K562 (cell line): ENCODE measurements at regions not wholly inside any gene's neighbourhood (a gene's known extent, or its start where the extent isn't known, plus 50 kb on each side); places are given as distances from the start of the nearest gene placed in this dataset.

Source experiments
- ATAC-seq: fragments of 200-7000 bp; cut with Tn5 transposase; 3 replicates; pipeline ENCODE4 v1.9.1; 2020; ENCODE audit warnings: moderate library complexity
- BruUV-seq: library from RNA; stranded (reverse); fragments of 400-500 nt; replicated peaks from 2 replicates; lab custom pipeline; 2021; lab: Mats Ljungman, UMichigan
- CTCF ChIA-PET: fragments of 300-600 bp; formaldehyde crosslinking; extraction: SDS; loops from one replicate; lab custom pipeline; 2021; ENCODE audit warnings: low intra/inter-chr PET ratio; lab: Yijun Ruan, JAX
- POLR2A ChIA-PET: fragments of 300-600, 350-650 bp; sonication (Branson Sonifier 250); formaldehyde crosslinking; extraction: SDS; loops from one replicate; lab custom pipeline; 2021; ENCODE audit warnings: antibody characterized with exemption, inconsistent platforms; lab: Yijun Ruan, JAX
- DNase-seq, 4 experiments: peaks; one replicate each; pipeline versions ENCODE4 v3.0.0 to v3.0.0-alpha.2; 2011 to 2018; ENCODE audit warnings: low spot score in 3 of 4, mixed read lengths in 3 of 4; ENCODE audit errors: extremely low read depth in 1 of 4
- FAIRE-seq: peaks from 2 replicates; lab custom pipeline; 2011; peaks lifted over from hg19 to GRCh38; lab: Jason Lieb, UNC
- H2AFZ ChIP-seq: 2 replicates; pipeline ENCODE4 v1.6.0; 2011; ENCODE audit warnings: low read depth, low read length, control low read depth, inconsistent platforms
- H3K27ac ChIP-seq: fragments of 200-600 bp; 3 replicates; pipeline ENCODE4 v1.8.0; 2011; ENCODE audit warnings: low read depth, mild to moderate bottlenecking, control low read depth, inconsistent platforms, low read length, moderate library complexity, mixed read lengths; ENCODE audit errors: extremely low read depth
- H3K27me3 ChIP-seq, 2 experiments: fragments of 300-600 bp in 1 of 2; 2 replicates in 1 of 2; 3 replicates in 1 of 2; pipeline versions ENCODE4 v1.6.0 to v1.8.0; 2011; ENCODE audit warnings: inconsistent platforms in 2 of 2, low read length in 2 of 2, mild to moderate bottlenecking in 1 of 2, mixed read lengths in 1 of 2, moderate library complexity in 1 of 2; ENCODE audit not compliant: control insufficient read depth in 2 of 2, insufficient read depth in 2 of 2
- H3K36me3 ChIP-seq: fragments of 300-600 bp; 3 replicates; pipeline ENCODE4 v1.8.0; 2011; ENCODE audit warnings: mild to moderate bottlenecking, low read length, inconsistent platforms; ENCODE audit not compliant: control insufficient read depth, insufficient read depth
- H3K4me1 ChIP-seq, 2 experiments: fragments of 200-600 bp in 1 of 2; replicated peaks in 1 of 2; 2 replicates in 1 of 2; 3 replicates in 1 of 2; pipeline versions ENCODE4 v1.5.1 to v1.8.0; 2011; ENCODE audit warnings: inconsistent platforms in 2 of 2, low read length in 2 of 2, mild to moderate bottlenecking in 1 of 2, mixed read lengths in 1 of 2, moderate library complexity in 1 of 2; ENCODE audit not compliant: control insufficient read depth in 2 of 2, insufficient read depth in 2 of 2
- H3K4me2 ChIP-seq: 2 replicates; pipeline ENCODE4 v1.6.1; 2011; ENCODE audit warnings: low read length, control low read depth, inconsistent platforms, mixed read lengths; ENCODE audit not compliant: insufficient read depth
- H3K4me3 ChIP-seq: fragments of 200-600 bp; sonication (generic), shearing (Covaris generic); 2 replicates; pipeline ENCODE4 v1.5.1; 2016; ENCODE audit warnings: control low read depth, inconsistent platforms
- H3K79me2 ChIP-seq: fragments of 200-600 bp; 3 replicates; pipeline ENCODE4 v1.8.0; 2011; ENCODE audit warnings: low read length, inconsistent platforms; ENCODE audit not compliant: control insufficient read depth, insufficient read depth
- H3K9ac ChIP-seq, 2 experiments: 2 replicates each; pipeline versions ENCODE4 v1.6.0 to v1.6.1; 2011; ENCODE audit warnings: low read depth in 2 of 2, low read length in 2 of 2, control low read depth in 1 of 2, inconsistent platforms in 1 of 2, mild to moderate bottlenecking in 1 of 2, mixed read lengths in 1 of 2; ENCODE audit not compliant: insufficient read depth in 1 of 2
- H3K9me1 ChIP-seq: one replicate; pipeline ENCODE4 v1.6.0; 2011; ENCODE audit warnings: inconsistent platforms, mild to moderate bottlenecking, low read length, moderate library complexity; ENCODE audit not compliant: control insufficient read depth, insufficient read depth
- H3K9me3 ChIP-seq: replicated peaks from 2 replicates; pipeline ENCODE4 v1.5.1; 2011; ENCODE audit warnings: low read depth, low read length, inconsistent platforms; ENCODE audit not compliant: control insufficient read depth, insufficient read depth
- H4K20me1 ChIP-seq: replicated peaks from 2 replicates; pipeline ENCODE4 v1.6.1; 2011; ENCODE audit warnings: low read length, inconsistent platforms, mixed read lengths; ENCODE audit not compliant: control insufficient read depth, insufficient read depth
- ELF1 ChIP-seq: fragments of 200-800 bp; sonication (Bioruptor generic); IDR thresholded peaks from 2 replicates; pipeline ENCODE4 v1.6.1; 2016; ENCODE audit warnings: missing genetic modification characterization, missing compliant biosample characterization
- MECOM ChIP-seq: fragments of 250-450 bp; sonication (Bioruptor Pico); IDR thresholded peaks from 2 replicates; pipeline ENCODE4 v1.8.0; 2022; ENCODE audit warnings: inconsistent platforms
- PHB ChIP-seq: fragments of 250-450 bp; sonication (Bioruptor Pico); IDR thresholded peaks from 2 replicates; pipeline ENCODE4 v1.5.0; 2021
- PTBP1 ChIP-seq: fragments of 200-400 bp; formaldehyde crosslinking; IDR thresholded peaks from 2 replicates; pipeline ENCODE4 v1.6.1; 2017; ENCODE audit warnings: low read depth, low read length
- SMAD3 ChIP-seq: fragments of 450-650 bp; formaldehyde crosslinking; conservative IDR thresholded peaks from 2 replicates; pipeline ENCODE4 v1.4.0; 2020; ENCODE audit warnings: mild to moderate bottlenecking
- SMARCC2 ChIP-seq: fragments of 450-650 bp; IDR thresholded peaks from 2 replicates; pipeline ENCODE4 v1.6.1; 2017; ENCODE audit warnings: antibody characterized with exemption, moderate library complexity, mild to moderate bottlenecking, low read depth
- SNRNP70 ChIP-seq: fragments of 200-400 bp; formaldehyde crosslinking; optimal IDR thresholded peaks from 2 replicates; pipeline ENCODE3; 2017; ENCODE audit warnings: low read depth, low read length
- TEAD1 ChIP-seq, 2 experiments: fragments of 450-650 bp in 1 of 2; sonication (generic) in 1 of 2; formaldehyde crosslinking; IDR thresholded peaks; 2 replicates each; pipeline versions ENCODE4 v1.4.0 to v1.8.0; 2020 to 2022; ENCODE audit warnings: mild to moderate bottlenecking in 2 of 2, missing genetic modification reagents in 1 of 2
- YY1 ChIP-seq, 3 experiments: IDR thresholded peaks; 2 replicates each; pipeline ENCODE4 v1.6.1; 2011; ENCODE audit warnings: low read length in 2 of 3, mild to moderate bottlenecking in 2 of 3, moderate library complexity in 2 of 3, borderline replicate concordance in 1 of 3, control low read depth in 1 of 3, low read depth in 1 of 3; ENCODE audit not compliant: insufficient read depth in 3 of 3, insufficient replicate concordance in 2 of 3, control insufficient read depth in 1 of 3, insufficient read length in 1 of 3; ENCODE audit errors: extremely low read depth in 1 of 3
- ZBTB5 ChIP-seq: fragments of 450-650 bp; IDR thresholded peaks from 2 replicates; pipeline ENCODE4 v1.6.1; 2017; ENCODE audit warnings: antibody characterized with exemption
- ZNF583 ChIP-seq: fragments of 250-450 bp; sonication (Bioruptor Pico); IDR thresholded peaks from 2 replicates; pipeline ENCODE4 v1.4.0; 2020
- WGBS: fragments of 100-300 bp; shearing (Covaris generic); methylation state at CpG from one replicate; pipeline ENCODE4 v1.1.6; 2016; ENCODE audit warnings: low coverage, mixed read lengths; ENCODE audit not compliant: insufficient coverage; ENCODE audit errors: missing lambda C conversion rate; 5-methylcytosine and 5-hydroxymethylcytosine counted together
- in situ Hi-C: fragments of 300-500 bp; cut with MboI; formaldehyde crosslinking; loops from 4 replicates; pipeline ENCODE4 v1.15.0; 2018; ENCODE audit warnings: inconsistent platforms, mixed read lengths
- intact Hi-C: fragments of 100-400 bp; cut with micrococcal nuclease; formaldehyde crosslinking; loops from 2 replicates; pipeline ENCODE4 v1.14.2; 2022
- TF ChIP-seq, protein P1 (sequence below): sonication (generic); formaldehyde crosslinking; IDR thresholded peaks from 2 replicates; pipeline ENCODE4 v1.8.0; 2022; ENCODE audit warnings: missing genetic modification reagents, mild to moderate bottlenecking, moderate library complexity, borderline replicate concordance
- TF ChIP-seq, protein P2 (sequence below): fragments of 250-450 bp; sonication (Bioruptor Pico); IDR thresholded peaks from 2 replicates; pipeline ENCODE4 v1.8.0; 2021; ENCODE audit warnings: moderate library complexity, mild to moderate bottlenecking, inconsistent platforms
- TF ChIP-seq, protein P3 (sequence below), 2 experiments: fragments of 450-650 bp; conservative IDR thresholded peaks; 2 replicates each; pipeline ENCODE4 v1.6.1; 2017; ENCODE audit warnings: mild to moderate bottlenecking in 2 of 2, moderate library complexity in 2 of 2

DNA sequence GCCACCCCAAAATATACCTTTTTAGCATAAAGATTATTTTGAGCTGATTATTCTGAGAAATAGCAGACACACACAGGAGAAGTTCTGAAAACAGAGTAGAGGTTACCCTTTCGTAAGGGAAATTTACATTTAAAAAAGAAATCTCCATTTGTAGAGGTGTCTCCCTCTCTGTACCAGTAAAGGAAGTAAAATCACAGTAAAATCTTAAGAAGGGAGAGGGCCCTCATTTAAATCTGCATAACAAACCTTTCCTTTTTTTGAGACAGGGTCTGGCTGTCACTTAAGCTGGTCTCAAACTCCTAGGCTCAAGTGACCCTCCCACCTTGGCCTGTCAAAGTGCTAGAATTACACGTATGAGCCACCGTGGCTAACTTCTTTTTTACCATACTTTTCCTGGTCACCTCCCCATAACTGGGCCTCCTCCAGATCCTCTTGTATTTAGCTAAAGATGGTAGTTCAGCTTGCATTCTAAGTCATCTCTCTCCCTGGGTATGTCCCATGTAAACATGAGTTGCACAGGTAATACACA is 92.2 kb upstream of the INTU start:
- WGBS = 0% methylated on average over 3 of the region's 3 CpGs
- H3K27me3 ChIP-seq = peaks cover 0 to 5% of the 10 kb centered on the region in 2 experiments; a peak in 3 of 5 replicates
- H4K20me1 ChIP-seq = no peaks in the 10 kb centered on the region
- H3K4me3 ChIP-seq = no peak overlapping the region
- no peaks in the 10 kb centered on the region for H3K4me1 ChIP-seq
- H3K9me3 ChIP-seq = no peaks in the 10 kb centered on the region
- no peak for ATAC-seq
- H2AFZ ChIP-seq = no peak overlapping the region
- no peaks in the 10 kb centered on the region for H3K36me3 ChIP-seq
- intact Hi-C loops (no loop called here), in situ Hi-C loops (no loop called here)
- no TSS peak for BruUV-seq
- CTCF ChIA-PET = no interaction called here
- no peaks in the 10 kb centered on the region for H3K9me1 ChIP-seq
- H3K27ac ChIP-seq = no peak overlapping the region
- DNase-seq = no peak
- no peak for FAIRE-seq
- no peak overlapping the region for H3K4me2 ChIP-seq
- no peak overlapping the region for H3K9ac ChIP-seq
- H3K79me2 ChIP-seq = no peaks in the 10 kb centered on the region
- TF ChIP-seq, protein P1, sequence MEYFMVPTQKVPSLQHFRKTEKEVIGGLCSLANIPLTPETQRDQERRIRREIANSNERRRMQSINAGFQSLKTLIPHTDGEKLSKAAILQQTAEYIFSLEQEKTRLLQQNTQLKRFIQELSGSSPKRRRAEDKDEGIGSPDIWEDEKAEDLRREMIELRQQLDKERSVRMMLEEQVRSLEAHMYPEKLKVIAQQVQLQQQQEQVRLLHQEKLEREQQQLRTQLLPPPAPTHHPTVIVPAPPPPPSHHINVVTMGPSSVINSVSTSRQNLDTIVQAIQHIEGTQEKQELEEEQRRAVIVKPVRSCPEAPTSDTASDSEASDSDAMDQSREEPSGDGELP (CRISPR knock-in tag) = no peak
- TF ChIP-seq YY1 (IDR thresholded peaks at IDR 0.05; ENCODE audit: borderline replicate concordance in 1 of 3, control insufficient read depth in 1 of 3, extremely low read depth in 1 of 3, insufficient read depth in 3 of 3, insufficient read length in 1 of 3, insufficient replicate concordance in 2 of 3, low read depth in 1 of 3, low read length in 2 of 3) (no peak), ZNF583 (no peak), PTBP1 (no peak), SNRNP70 (no peak), ZBTB5 (no peak), MECOM (CRISPR knock-in tag) (no peak), SMARCC2 (no peak), TEAD1 (CRISPR knock-in tag; IDR thresholded peaks at IDR 0.05) (no peak), PHB (CRISPR knock-in tag) (no peak), ELF1 (tag) (no peak), SMAD3 (CRISPR knock-in tag) (no peak)
- TF ChIP-seq, protein P2, sequence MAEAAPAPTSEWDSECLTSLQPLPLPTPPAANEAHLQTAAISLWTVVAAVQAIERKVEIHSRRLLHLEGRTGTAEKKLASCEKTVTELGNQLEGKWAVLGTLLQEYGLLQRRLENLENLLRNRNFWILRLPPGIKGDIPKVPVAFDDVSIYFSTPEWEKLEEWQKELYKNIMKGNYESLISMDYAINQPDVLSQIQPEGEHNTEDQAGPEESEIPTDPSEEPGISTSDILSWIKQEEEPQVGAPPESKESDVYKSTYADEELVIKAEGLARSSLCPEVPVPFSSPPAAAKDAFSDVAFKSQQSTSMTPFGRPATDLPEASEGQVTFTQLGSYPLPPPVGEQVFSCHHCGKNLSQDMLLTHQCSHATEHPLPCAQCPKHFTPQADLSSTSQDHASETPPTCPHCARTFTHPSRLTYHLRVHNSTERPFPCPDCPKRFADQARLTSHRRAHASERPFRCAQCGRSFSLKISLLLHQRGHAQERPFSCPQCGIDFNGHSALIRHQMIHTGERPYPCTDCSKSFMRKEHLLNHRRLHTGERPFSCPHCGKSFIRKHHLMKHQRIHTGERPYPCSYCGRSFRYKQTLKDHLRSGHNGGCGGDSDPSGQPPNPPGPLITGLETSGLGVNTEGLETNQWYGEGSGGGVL (CRISPR knock-in tag) = no peak
- TF ChIP-seq, protein P3, sequence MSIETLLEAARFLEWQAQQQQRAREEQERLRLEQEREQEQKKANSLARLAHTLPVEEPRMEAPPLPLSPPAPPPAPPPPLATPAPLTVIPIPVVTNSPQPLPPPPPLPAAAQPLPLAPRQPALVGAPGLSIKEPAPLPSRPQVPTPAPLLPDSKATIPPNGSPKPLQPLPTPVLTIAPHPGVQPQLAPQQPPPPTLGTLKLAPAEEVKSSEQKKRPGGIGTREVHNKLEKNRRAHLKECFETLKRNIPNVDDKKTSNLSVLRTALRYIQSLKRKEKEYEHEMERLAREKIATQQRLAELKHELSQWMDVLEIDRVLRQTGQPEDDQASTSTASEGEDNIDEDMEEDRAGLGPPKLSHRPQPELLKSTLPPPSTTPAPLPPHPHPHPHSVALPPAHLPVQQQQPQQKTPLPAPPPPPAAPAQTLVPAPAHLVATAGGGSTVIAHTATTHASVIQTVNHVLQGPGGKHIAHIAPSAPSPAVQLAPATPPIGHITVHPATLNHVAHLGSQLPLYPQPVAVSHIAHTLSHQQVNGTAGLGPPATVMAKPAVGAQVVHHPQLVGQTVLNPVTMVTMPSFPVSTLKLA (conservative IDR thresholded peaks at IDR 0.05) = no peak
- POLR2A ChIA-PET = no interaction called here
